ENCODE measurements at regions not wholly inside any gene's neighbourhood (a gene's known extent, or its start where the extent isn't known, plus 50 kb on each side); places are given as distances from the start of the nearest gene placed in this dataset.

- no peak overlapping the region for H3K4me2 ChIP-seq (ENCODE audit: extremely low read depth, insufficient read depth, low read length)
- no peak overlapping the region for H3K4me3 ChIP-seq (replicated peaks in 1 of 4; ENCODE audit: control extremely low read depth in 1 of 4, insufficient read depth in 1 of 4, low read depth in 3 of 4, low read length in 4 of 4)
- no peaks in the 10 kb centered on the region for H4K20me1 ChIP-seq (ENCODE audit: control insufficient read depth, extremely low read depth, insufficient read depth, low read length)
- no peaks in the 10 kb centered on the region for H3K36me3 ChIP-seq (ENCODE audit: control insufficient read depth, insufficient read depth, low read length)
- no peaks in the 10 kb centered on the region for H3K79me2 ChIP-seq (ENCODE audit: control insufficient read depth, insufficient read depth, low read length)
- no peak overlapping the region for H3K9ac ChIP-seq (ENCODE audit: insufficient read depth, low read length)
- DNase-seq (ENCODE audit: low read depth in 2 of 2), result no peak
- TF ChIP-seq CTCF (conservative IDR thresholded peaks at IDR 0.05 in 1 of 2, IDR thresholded peaks at IDR 0.05 in 1 of 2; ENCODE audit: low read depth in 1 of 2, low read length in 2 of 2), result no peak
- no peak for TF ChIP-seq EZH2 (IDR thresholded peaks at IDR 0.05; ENCODE audit: low read length, missing control alignments)
- no peak overlapping the region for H2AFZ ChIP-seq (ENCODE audit: low read length)
- H3K27me3 ChIP-seq (ENCODE audit: control insufficient read depth, insufficient read depth, low read length), result no peaks in the 10 kb centered on the region
- H3K27ac ChIP-seq (ENCODE audit: insufficient read depth, low read length), result no peak overlapping the region
- H3K9me3 ChIP-seq (ENCODE audit: control insufficient read depth, insufficient read depth, low read depth, low read length), result no peaks in the 10 kb centered on the region
- H3K4me1 ChIP-seq (ENCODE audit: control insufficient read depth, extremely low read depth, insufficient read depth, low read length), result no peaks in the 10 kb centered on the region
These were observed 109.8 kb upstream of the WDR11 start for GRCh38 chr10:120741396-120741795.

- no peak for DNase-seq (ENCODE audit: low read depth in 2 of 2)
- Histone ChIP-seq H3K4me1 (ENCODE audit: control insufficient read depth, extremely low read depth, insufficient read depth, low read length) (no peaks in the 10 kb centered on the region), H3K9me3 (ENCODE audit: control insufficient read depth, insufficient read depth, low read depth, low read length) (no peaks in the 10 kb centered on the region), H3K27me3 (ENCODE audit: control insufficient read depth, insufficient read depth, low read length) (no peaks in the 10 kb centered on the region), H2AFZ (ENCODE audit: low read length) (no peak overlapping the region), H3K27ac (ENCODE audit: insufficient read depth, low read length) (no peak overlapping the region), H3K4me2 (ENCODE audit: extremely low read depth, insufficient read depth, low read length) (no peak overlapping the region), H3K36me3 (ENCODE audit: control insufficient read depth, insufficient read depth, low read length) (no peaks in the 10 kb centered on the region), H4K20me1 (ENCODE audit: control insufficient read depth, extremely low read depth, insufficient read depth, low read length) (no peaks in the 10 kb centered on the region), H3K9ac (ENCODE audit: insufficient read depth, low read length) (no peak overlapping the region), H3K4me3 (replicated peaks in 1 of 4; ENCODE audit: control extremely low read depth in 1 of 4, insufficient read depth in 1 of 4, low read depth in 3 of 4, low read length in 4 of 4) (no peak overlapping the region), H3K79me2 (ENCODE audit: control insufficient read depth, insufficient read depth, low read length) (no peaks in the 10 kb centered on the region)
- no peak for TF ChIP-seq CTCF (conservative IDR thresholded peaks at IDR 0.05 in 1 of 2, IDR thresholded peaks at IDR 0.05 in 1 of 2; ENCODE audit: low read depth in 1 of 2, low read length in 2 of 2)
- TF ChIP-seq EZH2 (IDR thresholded peaks at IDR 0.05; ENCODE audit: low read length, missing control alignments), result no peak
These were observed 108.8 kb upstream of the WDR11 start for GRCh38 chr10:120742373-120742772.

- H3K9ac ChIP-seq (ENCODE audit: insufficient read depth, low read length), result no peak overlapping the region
- DNase-seq (ENCODE audit: low read depth in 2 of 2), result no peak
- H2AFZ ChIP-seq (ENCODE audit: low read length), result no peak overlapping the region
- H3K36me3 ChIP-seq (ENCODE audit: control insufficient read depth, insufficient read depth, low read length), result no peaks in the 10 kb centered on the region
- TF ChIP-seq CTCF (conservative IDR thresholded peaks at IDR 0.05 in 1 of 2, IDR thresholded peaks at IDR 0.05 in 1 of 2; ENCODE audit: low read depth in 1 of 2, low read length in 2 of 2) (no peak), EZH2 (IDR thresholded peaks at IDR 0.05; ENCODE audit: low read length, missing control alignments) (no peak)
- H3K9me3 ChIP-seq (ENCODE audit: control insufficient read depth, insufficient read depth, low read depth, low read length), result no peaks in the 10 kb centered on the region
- H3K4me1 ChIP-seq (ENCODE audit: control insufficient read depth, extremely low read depth, insufficient read depth, low read length), result no peaks in the 10 kb centered on the region
- no peak overlapping the region for H3K4me3 ChIP-seq (replicated peaks in 1 of 4; ENCODE audit: control extremely low read depth in 1 of 4, insufficient read depth in 1 of 4, low read depth in 3 of 4, low read length in 4 of 4)
- H3K27ac ChIP-seq (ENCODE audit: insufficient read depth, low read length), result no peak overlapping the region
- no peaks in the 10 kb centered on the region for H4K20me1 ChIP-seq (ENCODE audit: control insufficient read depth, extremely low read depth, insufficient read depth, low read length)
- no peaks in the 10 kb centered on the region for H3K79me2 ChIP-seq (ENCODE audit: control insufficient read depth, insufficient read depth, low read length)
- H3K27me3 ChIP-seq (ENCODE audit: control insufficient read depth, insufficient read depth, low read length), result no peaks in the 10 kb centered on the region
- no peak overlapping the region for H3K4me2 ChIP-seq (ENCODE audit: extremely low read depth, insufficient read depth, low read length)
These were observed 107.1 kb upstream of the WDR11 start for GRCh38 chr10:120744040-120744439.

Data from fibroblast of lung (primary cell).